Chondrocyte (in vitro differentiated cells): ENCODE measurements at regions not wholly inside any gene's neighbourhood (a gene's known extent, or its start where the extent isn't known, plus 50 kb on each side); places are given as distances from the start of the nearest gene placed in this dataset.

Experiments used
- DNase-seq: peaks from one replicate; pipeline ENCODE4 v3.0.0; 2021; ENCODE audit warnings: mixed read lengths, low spot score
- H3K27ac Mint-ChIP-seq: one replicate; pipeline ENCODE4 v1.8.0; 2021; ENCODE audit warnings: mild to moderate bottlenecking, moderate library complexity, mixed read lengths; ENCODE audit not compliant: unreplicated experiment
- H3K27me3 Mint-ChIP-seq: 2 replicates; pipeline ENCODE4 v1.8.0; 2021; ENCODE audit warnings: low read depth, mixed read lengths
- H3K36me3 Mint-ChIP-seq: 2 replicates; pipeline ENCODE4 v1.8.0; 2021; ENCODE audit warnings: low read depth, mixed read lengths
- H3K4me1 Mint-ChIP-seq: 2 replicates; pipeline ENCODE4 v1.8.0; 2021; ENCODE audit warnings: low read depth, mild to moderate bottlenecking, mixed read lengths
- H3K4me3 Mint-ChIP-seq: one replicate; pipeline ENCODE4 v1.8.0; 2021; ENCODE audit warnings: mild to moderate bottlenecking, moderate library complexity, mixed read lengths; ENCODE audit not compliant: unreplicated experiment
- H3K9me3 Mint-ChIP-seq: 2 replicates; pipeline ENCODE4 v1.8.0; 2021; ENCODE audit warnings: low read depth, mixed read lengths
- CTCF ChIP-seq: fragments of 200-600 bp; sonication (generic); IDR thresholded peaks from 2 replicates; pipeline ENCODE4 v1.5.0; 2021; ENCODE audit warnings: antibody characterized with exemption, mild to moderate bottlenecking, moderate library complexity

- no peak for DNase-seq
These were observed 829.3 kb upstream of the ID2 start for GRCh38 chr2:7852546-7852945.

GRCh38 chr2:7857904-7858303 is 824.0 kb upstream of the ID2 start:
- DNase-seq: no peak
- no peak overlapping the region for H3K4me3 Mint-ChIP-seq
- H3K27ac Mint-ChIP-seq: no peak overlapping the region

More at GRCh38 chr2:7852546-7852945, 829.3 kb upstream of the ID2 start:
- no peak overlapping the region for H3K4me3 Mint-ChIP-seq
- TF ChIP-seq CTCF: no peak
- H3K4me1 Mint-ChIP-seq: peaks cover 10% of the 10 kb centered on the region
- H3K27me3 Mint-ChIP-seq: no peaks in the 10 kb centered on the region
- no peak overlapping the region for H3K27ac Mint-ChIP-seq
- H3K36me3 Mint-ChIP-seq: no peaks in the 10 kb centered on the region
- H3K9me3 Mint-ChIP-seq: no peaks in the 10 kb centered on the region

GRCh38 chr2:7858624-7859023 is 823.2 kb upstream of the ID2 start:
- no peak for DNase-seq
- Mint-ChIP-seq H3K4me3 (no peak overlapping the region), H3K27me3 (no peaks in the 10 kb centered on the region), H3K9me3 (no peaks in the 10 kb centered on the region), H3K36me3 (no peaks in the 10 kb centered on the region), H3K4me1 (peaks cover 14% of the 10 kb centered on the region), H3K27ac (no peak overlapping the region)
- no peak for TF ChIP-seq CTCF

More at GRCh38 chr2:7857904-7858303, 824.0 kb upstream of the ID2 start:
- Mint-ChIP-seq H3K27me3 (no peaks in the 10 kb centered on the region), H3K36me3 (no peaks in the 10 kb centered on the region), H3K9me3 (no peaks in the 10 kb centered on the region), H3K4me1 (peaks cover 14% of the 10 kb centered on the region)
- TF ChIP-seq CTCF: no peak

- Mint-ChIP-seq H3K9me3 (no peaks in the 10 kb centered on the region), H3K4me1 (peaks cover 14% of the 10 kb centered on the region), H3K27ac (no peak overlapping the region), H3K36me3 (no peaks in the 10 kb centered on the region), H3K27me3 (peaks cover 6% of the 10 kb centered on the region), H3K4me3 (no peak overlapping the region)
- no peak for DNase-seq
- no peak for TF ChIP-seq CTCF
These were observed 821.2 kb upstream of the ID2 start for GRCh38 chr2:7860693-7861092.

- Mint-ChIP-seq H3K27me3 (peaks cover 6% of the 10 kb centered on the region), H3K36me3 (no peaks in the 10 kb centered on the region), H3K27ac (no peak overlapping the region), H3K4me1 (peaks cover 14% of the 10 kb centered on the region), H3K4me3 (no peak overlapping the region), H3K9me3 (no peaks in the 10 kb centered on the region)
- DNase-seq: no peak
- no peak for TF ChIP-seq CTCF
These were observed 819.8 kb upstream of the ID2 start for GRCh38 chr2:7861910-7862702.
